HG03354 (cell line): ENCODE measurements at regions not wholly inside any gene's neighbourhood (a gene's known extent, or its start where the extent isn't known, plus 50 kb on each side); places are given as distances from the start of the nearest gene placed in this dataset.

Experiments used
- ATAC-seq: cut with Tn5 transposase; IDR thresholded peaks from one replicate; pipeline ENCODE4 v1.9.1; 2021; ENCODE audit warnings: mild to moderate bottlenecking; ENCODE audit not compliant: unreplicated experiment, poor library complexity, severe bottlenecking

GRCh38 chr9:86563350-86563749 lies 209.1 kb upstream of the TUT7 start:
- no peak for ATAC-seq

DNA sequence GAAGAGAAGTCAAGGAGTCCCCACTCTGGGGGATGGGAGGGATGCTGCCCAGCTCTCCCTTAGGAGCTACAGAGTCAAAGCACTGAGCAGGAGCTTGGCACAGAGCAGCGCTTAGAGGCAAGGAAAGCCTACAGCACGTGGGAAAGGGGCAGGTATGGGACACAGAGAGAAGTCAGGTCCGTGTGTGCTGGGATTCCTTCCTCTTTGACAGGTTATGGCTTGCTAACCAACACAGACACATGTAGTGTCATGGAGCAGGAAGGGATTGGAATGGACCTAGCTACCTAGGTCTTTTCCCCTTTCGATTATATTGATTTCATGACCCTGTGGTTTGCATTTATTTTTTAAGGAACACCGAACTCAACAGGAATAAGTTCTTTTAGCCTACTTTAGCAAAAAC lies 208.5 kb upstream of the TUT7 start:
- ATAC-seq: no peak

GRCh38 chr9:86557918-86558317 lies 203.7 kb upstream of the TUT7 start:
- ATAC-seq: no peak

DNA sequence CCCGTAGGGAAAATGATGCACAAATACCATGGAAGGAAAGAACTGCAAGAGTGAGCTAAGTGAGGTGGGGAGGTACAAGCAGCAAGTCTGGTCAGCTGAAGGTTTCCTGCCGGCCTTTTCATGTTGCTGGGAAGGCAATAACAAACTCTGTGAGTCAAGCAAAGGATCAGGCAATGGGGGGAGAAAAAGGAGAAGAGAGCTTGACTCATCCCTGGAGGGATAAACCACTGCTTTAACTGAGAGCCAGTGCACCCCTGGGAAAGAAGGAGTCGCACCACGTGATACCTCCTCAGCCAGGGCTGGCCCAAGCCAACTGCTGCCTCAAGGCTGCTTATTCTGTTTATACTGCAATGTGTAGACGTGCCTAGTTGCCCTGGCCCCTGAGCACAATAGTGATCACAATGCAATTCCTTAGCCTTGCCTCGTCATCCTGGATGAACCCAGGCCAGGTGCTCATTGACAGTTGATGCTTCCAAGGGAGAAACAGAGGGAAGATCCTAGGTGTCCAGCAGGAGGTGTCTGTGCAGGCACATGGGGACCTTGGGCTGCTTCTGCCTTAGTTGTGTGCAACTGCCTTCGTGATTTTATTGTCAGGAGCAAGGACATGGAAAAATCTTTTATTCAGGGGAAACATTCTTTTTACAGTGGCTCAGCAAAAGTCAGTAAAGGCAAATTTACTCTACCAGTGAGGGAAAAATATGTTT lies 203.0 kb upstream of the TUT7 start:
- no peak for ATAC-seq

DNA sequence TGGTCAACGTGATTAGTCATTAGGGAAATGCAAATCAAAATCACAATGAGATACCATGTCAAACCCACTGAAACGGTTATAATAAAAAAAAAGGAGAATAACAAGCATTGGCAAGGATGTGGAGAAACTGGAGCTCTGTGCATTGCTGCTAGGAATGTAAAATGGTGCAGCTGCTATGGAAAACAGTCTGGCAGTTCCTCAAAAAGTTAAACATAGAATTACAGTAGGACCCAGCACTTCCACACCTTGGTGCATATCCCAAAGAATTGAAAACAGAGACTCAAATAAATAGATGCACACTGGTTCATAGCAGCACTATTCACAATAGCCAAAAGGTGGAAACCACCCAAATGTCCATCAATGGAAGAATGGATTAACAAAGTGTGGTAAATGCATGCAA lies 201.5 kb upstream of the TUT7 start:
- no peak for ATAC-seq

GRCh38 chr9:86550401-86550800 lies 196.2 kb upstream of the TUT7 start:
- no peak for ATAC-seq

DNA sequence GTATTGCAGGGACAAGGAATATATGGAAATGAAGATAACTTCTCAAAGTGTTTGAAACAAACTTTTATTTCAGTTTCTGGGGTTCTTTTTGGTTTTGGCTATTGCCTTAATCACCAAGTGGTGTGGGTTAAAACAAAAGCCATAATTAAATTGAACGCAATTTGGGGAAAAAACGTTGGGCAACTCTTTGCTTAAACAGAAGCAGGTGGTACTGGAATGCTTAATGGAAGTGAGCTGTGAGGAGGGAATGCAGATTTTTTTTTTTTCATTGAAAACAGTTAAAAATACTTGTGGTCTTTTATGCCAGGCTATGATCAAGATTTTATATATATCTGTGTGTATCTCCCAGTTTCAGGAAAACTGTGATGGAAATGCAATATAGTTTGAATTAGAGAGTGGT lies 195.7 kb upstream of the TUT7 start:
- ATAC-seq: no peak

- no peak for ATAC-seq
Measured at GRCh38 chr9:86549401-86549811, 195.2 kb upstream of the TUT7 start.

DNA sequence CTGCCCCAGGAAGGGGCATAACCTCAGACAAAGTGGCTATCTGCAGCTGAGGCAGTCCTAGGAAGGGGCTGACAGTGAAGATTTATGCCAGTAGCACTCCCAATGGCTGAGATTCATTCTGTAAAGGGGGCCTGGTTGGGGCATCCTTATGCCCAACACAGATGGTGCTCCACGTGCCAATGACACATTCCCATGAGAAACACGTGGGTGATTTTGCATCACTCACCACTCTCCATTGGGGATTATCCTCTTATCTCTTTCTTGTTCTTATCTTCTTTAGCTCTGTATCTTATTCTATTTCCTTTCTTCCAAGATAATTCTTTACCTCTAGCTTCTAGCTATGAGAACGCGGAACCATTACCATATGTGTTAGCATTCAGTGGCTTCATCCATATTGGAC lies 194.0 kb upstream of the TUT7 start:
- no peak for ATAC-seq

GRCh38 chr9:86547571-86547970 lies 193.4 kb upstream of the TUT7 start:
- no peak for ATAC-seq

GRCh38 chr9:86546712-86547111 lies 192.5 kb upstream of the TUT7 start:
- ATAC-seq: no peak

DNA sequence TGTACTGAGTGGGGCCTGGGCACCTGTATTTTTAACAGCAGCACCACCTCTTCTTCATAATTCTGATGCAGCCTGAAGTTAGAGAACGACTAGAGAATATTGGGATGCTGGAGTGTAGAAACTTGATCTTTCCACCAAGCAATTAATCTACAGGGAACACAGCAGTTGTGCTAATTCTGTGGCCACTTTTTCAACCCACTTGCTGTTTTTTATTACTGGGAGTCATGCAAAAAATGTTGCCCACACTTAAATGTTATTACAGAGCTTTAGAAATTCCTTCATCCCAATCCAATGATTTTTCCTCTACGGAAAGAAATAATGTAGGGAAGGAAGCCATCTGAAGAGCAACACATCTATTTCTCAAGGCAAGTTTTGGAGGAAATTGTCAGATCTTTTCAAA lies 190.9 kb upstream of the TUT7 start:
- ATAC-seq: no peak

GRCh38 chr9:86541014-86541570 lies 186.9 kb upstream of the TUT7 start:
- no peak for ATAC-seq

- ATAC-seq: no peak
Measured at GRCh38 chr9:86535406-86535915, 181.3 kb upstream of the TUT7 start.

DNA sequence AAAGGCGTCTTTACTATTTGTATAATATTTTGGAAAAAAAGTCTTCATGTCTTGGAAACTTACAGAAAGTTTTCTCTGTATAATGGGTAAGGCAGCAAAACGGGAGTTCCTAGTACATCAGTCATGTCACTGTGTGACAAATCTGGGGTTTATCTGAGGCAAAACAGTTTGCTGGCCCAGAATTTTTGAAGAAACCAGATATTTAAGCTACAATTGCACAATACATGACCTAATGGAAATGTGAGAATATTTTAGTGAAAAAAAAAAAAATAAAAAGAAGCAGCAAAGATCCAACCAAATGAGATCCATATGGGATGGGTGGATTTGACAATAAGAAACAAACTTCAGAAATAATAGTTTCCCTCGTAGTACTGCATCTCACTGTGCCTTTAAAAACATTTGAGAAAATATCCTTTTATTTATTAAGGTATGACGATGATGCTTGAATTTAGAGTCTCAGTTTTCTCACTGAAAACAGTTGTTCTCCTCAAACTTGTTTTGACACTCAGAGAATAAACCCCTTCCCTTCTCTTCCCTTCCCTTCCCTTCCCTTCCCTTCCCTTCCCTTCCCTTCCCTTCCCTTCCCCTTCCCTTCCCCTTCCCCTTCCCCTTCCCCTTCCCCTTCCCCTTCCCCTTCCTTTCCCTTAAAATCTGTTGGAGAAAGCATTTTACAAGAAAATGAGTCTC lies 180.5 kb upstream of the TUT7 start:
- ATAC-seq: no peak

GRCh38 chr9:86531971-86532640 lies 177.9 kb upstream of the TUT7 start:
- ATAC-seq: no peak

GRCh38 chr9:86531273-86531970 lies 177.2 kb upstream of the TUT7 start:
- no peak for ATAC-seq

- ATAC-seq: no peak
Measured at GRCh38 chr9:86529496-86530275, 175.5 kb upstream of the TUT7 start.

GRCh38 chr9:86526021-86526420 lies 171.8 kb upstream of the TUT7 start:
- ATAC-seq: no peak
